ENCODE measurements at regions not wholly inside any gene's neighbourhood (a gene's known extent, or its start where the extent isn't known, plus 50 kb on each side); places are given as distances from the start of the nearest gene placed in this dataset.

GRCh38 chr4:165766976-165767375, 106.1 kb upstream of the TLL1 start:
- POLR2A ChIA-PET: no interaction called here
- H3K27me3 ChIP-seq (ENCODE audit: control insufficient read depth in 1 of 2, insufficient read depth in 2 of 2, low read length in 2 of 2): no peaks in the 10 kb centered on the region
- no peaks in the 10 kb centered on the region for H3K36me3 ChIP-seq (replicated peaks in 1 of 2; ENCODE audit: control insufficient read depth in 1 of 2, insufficient read depth in 2 of 2, low read length in 2 of 2)
- no TSS peak for BruUV-seq (replicated peaks)
- no peak overlapping the region for H3K27ac ChIP-seq (ENCODE audit: extremely low read length, insufficient read depth, low read length)
- no peak for TF ChIP-seq TEF (CRISPR knock-in tag; IDR thresholded peaks at IDR 0.05)
- no peak for TF ChIP-seq JUNB (CRISPR knock-in tag; IDR thresholded peaks at IDR 0.05; ENCODE audit: borderline replicate concordance)
- TF ChIP-seq NFATC3 (CRISPR knock-in tag; IDR thresholded peaks at IDR 0.05): no peak
- TF ChIP-seq SIN3B (IDR thresholded peaks at IDR 0.05; ENCODE audit: low read length): no peak
- no peak for TF ChIP-seq PAF1 (CRISPR knock-in tag; IDR thresholded peaks at IDR 0.05)
- no peak for TF ChIP-seq U2AF1 (optimal IDR thresholded peaks at IDR 0.05; ENCODE audit: low read depth, low read length)
- TF ChIP-seq TFE3 (CRISPR knock-in tag; IDR thresholded peaks at IDR 0.05): no peak
- TF ChIP-seq ZBTB8A (CRISPR knock-in tag; IDR thresholded peaks at IDR 0.05; ENCODE audit: borderline replicate concordance, low read depth): no peak
- no peak for TF ChIP-seq MIXL1 (CRISPR knock-in tag; IDR thresholded peaks at IDR 0.05)
- TF ChIP-seq ZBTB44 (CRISPR knock-in tag; IDR thresholded peaks at IDR 0.05): no peak
- no peak for TF ChIP-seq ZNF557 (CRISPR knock-in tag; IDR thresholded peaks at IDR 0.05)
- H2AFZ ChIP-seq (ENCODE audit: low read length): no peak overlapping the region
- FAIRE-seq (no peak), DNase-seq (ENCODE audit: low spot score) (no peak), ATAC-seq (no peak)
- H3K4me3 ChIP-seq (replicated peaks in 1 of 3; ENCODE audit: insufficient read depth in 1 of 3, low read depth in 2 of 3, low read length in 3 of 3): no peak overlapping the region
- no peaks in the 10 kb centered on the region for H3K4me1 ChIP-seq (ENCODE audit: insufficient read depth, low read length)
- no peaks in the 10 kb centered on the region for H3K79me2 ChIP-seq (ENCODE audit: insufficient read depth, low read length)
- H4K20me1 ChIP-seq (ENCODE audit: insufficient read depth, low read length): no peaks in the 10 kb centered on the region
- H3K9me3 ChIP-seq (ENCODE audit: low read length): no peaks in the 10 kb centered on the region
- H3K9ac ChIP-seq (ENCODE audit: insufficient read depth, low read depth, low read length): no peak overlapping the region
- intact Hi-C loops (cut with micrococcal nuclease; ENCODE audit: unreplicated experiment): no loop called here
- in situ Hi-C loops (cut with HindIII; ENCODE audit: extremely low pct_ligation_motif_present, low pct_unique_long_range_greater_than_20kb): no loop called here
- CTCF ChIA-PET (ENCODE audit: low intra/inter-chr PET ratio, low total read pairs): no interaction called here
- 0% methylated on average over 2 of the region's 2 CpGs for WGBS (ENCODE audit: low lambda C conversion rate)
- no peak overlapping the region for H3K4me2 ChIP-seq (ENCODE audit: low read depth, low read length)
